ENCODE measurements at regions not wholly inside any gene's neighbourhood (a gene's known extent, or its start where the extent isn't known, plus 50 kb on each side); places are given as distances from the start of the nearest gene placed in this dataset.

DNA sequence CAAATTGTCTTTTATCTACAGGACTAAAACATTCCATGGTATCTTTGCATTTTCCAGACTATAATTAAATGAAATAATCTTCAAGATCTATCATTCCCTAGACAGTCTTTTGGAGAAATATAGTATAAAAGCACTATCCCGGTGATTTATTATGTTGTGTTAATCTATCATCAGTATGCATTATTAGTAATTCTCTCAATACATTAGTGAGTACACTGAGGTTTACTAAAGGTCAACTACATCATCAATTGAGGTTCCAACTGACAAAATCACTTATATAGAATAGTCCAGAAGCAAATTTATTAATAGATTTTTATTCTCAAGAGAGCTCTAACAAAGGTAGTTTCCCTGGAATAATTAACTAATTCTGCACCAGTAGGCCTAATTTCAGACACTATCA lies 169.6 kb downstream of the KCNA4 start:
- BruUV-seq (replicated peaks) = no TSS peak
- H3K27me3 Mint-ChIP-seq (ENCODE audit: insufficient read depth, unreplicated experiment) = no peaks in the 10 kb centered on the region
- H3K9me3 Mint-ChIP-seq (ENCODE audit: unreplicated experiment) = no peaks in the 10 kb centered on the region
- H3K36me3 ChIP-seq (ENCODE audit: control insufficient read depth, insufficient read depth, low read length) = no peaks in the 10 kb centered on the region
- no peak overlapping the region for H3K27ac Mint-ChIP-seq (ENCODE audit: unreplicated experiment)
- H3K4me1 ChIP-seq = no peaks in the 10 kb centered on the region
- ChIA-PET CTCF (no interaction called here), POLR2A (no interaction called here)
- no peak overlapping the region for H3K4me3 ChIP-seq (ENCODE audit: low read depth, low read length)
- DNase-seq = no peak
- no peaks in the 10 kb centered on the region for H3K36me3 Mint-ChIP-seq (ENCODE audit: insufficient read depth, unreplicated experiment)
- H3K9me3 ChIP-seq = 0 out of 2 replicates have a peak, but pooled peaks cover 4% of the 10 kb centered on the region
- H3K27me3 ChIP-seq (replicated peaks; ENCODE audit: control insufficient read depth, insufficient read depth, low read length) = no peaks in the 10 kb centered on the region
- intact Hi-C loops (cut with micrococcal nuclease; ENCODE audit: unreplicated experiment) = no loop called here
- TF ChIP-seq, protein P1, sequence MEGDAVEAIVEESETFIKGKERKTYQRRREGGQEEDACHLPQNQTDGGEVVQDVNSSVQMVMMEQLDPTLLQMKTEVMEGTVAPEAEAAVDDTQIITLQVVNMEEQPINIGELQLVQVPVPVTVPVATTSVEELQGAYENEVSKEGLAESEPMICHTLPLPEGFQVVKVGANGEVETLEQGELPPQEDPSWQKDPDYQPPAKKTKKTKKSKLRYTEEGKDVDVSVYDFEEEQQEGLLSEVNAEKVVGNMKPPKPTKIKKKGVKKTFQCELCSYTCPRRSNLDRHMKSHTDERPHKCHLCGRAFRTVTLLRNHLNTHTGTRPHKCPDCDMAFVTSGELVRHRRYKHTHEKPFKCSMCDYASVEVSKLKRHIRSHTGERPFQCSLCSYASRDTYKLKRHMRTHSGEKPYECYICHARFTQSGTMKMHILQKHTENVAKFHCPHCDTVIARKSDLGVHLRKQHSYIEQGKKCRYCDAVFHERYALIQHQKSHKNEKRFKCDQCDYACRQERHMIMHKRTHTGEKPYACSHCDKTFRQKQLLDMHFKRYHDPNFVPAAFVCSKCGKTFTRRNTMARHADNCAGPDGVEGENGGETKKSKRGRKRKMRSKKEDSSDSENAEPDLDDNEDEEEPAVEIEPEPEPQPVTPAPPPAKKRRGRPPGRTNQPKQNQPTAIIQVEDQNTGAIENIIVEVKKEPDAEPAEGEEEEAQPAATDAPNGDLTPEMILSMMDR (IDR thresholded peaks at IDR 0.05; ENCODE audit: insufficient read depth in 1 of 2, low read depth in 1 of 2, low read length in 1 of 2, severe bottlenecking in 1 of 2, unreplicated experiment in 1 of 2) = no peak
- no peak overlapping the region for H3K4me3 Mint-ChIP-seq (ENCODE audit: unreplicated experiment)
- no peaks in the 10 kb centered on the region for H3K4me1 Mint-ChIP-seq (ENCODE audit: low read depth, unreplicated experiment)

DNA sequence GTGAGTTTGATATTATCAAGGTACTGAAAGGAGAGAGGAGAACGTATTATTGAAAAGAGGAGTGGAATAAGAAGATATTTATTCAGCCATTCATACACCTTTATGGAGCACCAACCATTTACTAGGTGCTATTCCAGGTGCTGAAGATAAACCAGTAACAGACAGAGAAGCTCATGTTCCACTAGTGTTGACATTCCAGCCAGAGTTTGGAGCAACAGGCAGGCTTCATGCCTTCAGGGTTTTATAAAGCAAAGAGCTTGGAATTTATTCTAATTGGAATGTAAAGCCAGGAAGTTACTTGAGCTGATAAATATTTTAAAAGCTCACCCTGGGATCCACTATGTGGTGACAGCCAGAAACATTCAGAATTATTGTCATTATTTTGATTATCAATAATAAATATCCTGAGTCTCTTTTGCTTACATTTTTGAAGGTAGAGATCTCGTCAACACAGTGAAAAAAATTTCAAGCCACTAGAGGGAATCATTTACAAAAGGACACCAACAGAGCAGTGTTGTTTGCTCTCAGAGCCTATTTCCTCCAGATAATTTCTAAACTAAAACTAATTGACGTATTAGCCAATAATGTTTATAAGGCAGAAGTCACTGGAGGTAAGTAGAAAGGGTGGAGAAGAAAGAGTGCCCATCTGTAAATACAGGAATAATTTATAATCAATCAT lies 172.0 kb downstream of the KCNA4 start:
- no peaks in the 10 kb centered on the region for H3K4me1 Mint-ChIP-seq (ENCODE audit: low read depth, unreplicated experiment)
- ChIA-PET POLR2A (no interaction called here), CTCF (no interaction called here)
- Histone ChIP-seq H3K4me1 (no peaks in the 10 kb centered on the region), H3K4me3 (ENCODE audit: low read depth, low read length) (no peak overlapping the region), H3K36me3 (ENCODE audit: control insufficient read depth, insufficient read depth, low read length) (no peaks in the 10 kb centered on the region), H3K27me3 (replicated peaks; ENCODE audit: control insufficient read depth, insufficient read depth, low read length) (no peaks in the 10 kb centered on the region), H3K9me3 (0 out of 2 replicates have a peak, but pooled peaks cover 4% of the 10 kb centered on the region)
- TF ChIP-seq, protein P1 (IDR thresholded peaks at IDR 0.05; ENCODE audit: insufficient read depth in 1 of 2, low read depth in 1 of 2, low read length in 1 of 2, severe bottlenecking in 1 of 2, unreplicated experiment in 1 of 2) = no peak
- no peaks in the 10 kb centered on the region for H3K27me3 Mint-ChIP-seq (ENCODE audit: insufficient read depth, unreplicated experiment)
- no peak overlapping the region for H3K4me3 Mint-ChIP-seq (ENCODE audit: unreplicated experiment)
- no peak for DNase-seq
- intact Hi-C loops (cut with micrococcal nuclease; ENCODE audit: unreplicated experiment) = no loop called here
- no TSS peak for BruUV-seq (replicated peaks)
- no peaks in the 10 kb centered on the region for H3K9me3 Mint-ChIP-seq (ENCODE audit: unreplicated experiment)
- no peaks in the 10 kb centered on the region for H3K36me3 Mint-ChIP-seq (ENCODE audit: insufficient read depth, unreplicated experiment)
- H3K27ac Mint-ChIP-seq (ENCODE audit: unreplicated experiment) = no peak overlapping the region

DNA sequence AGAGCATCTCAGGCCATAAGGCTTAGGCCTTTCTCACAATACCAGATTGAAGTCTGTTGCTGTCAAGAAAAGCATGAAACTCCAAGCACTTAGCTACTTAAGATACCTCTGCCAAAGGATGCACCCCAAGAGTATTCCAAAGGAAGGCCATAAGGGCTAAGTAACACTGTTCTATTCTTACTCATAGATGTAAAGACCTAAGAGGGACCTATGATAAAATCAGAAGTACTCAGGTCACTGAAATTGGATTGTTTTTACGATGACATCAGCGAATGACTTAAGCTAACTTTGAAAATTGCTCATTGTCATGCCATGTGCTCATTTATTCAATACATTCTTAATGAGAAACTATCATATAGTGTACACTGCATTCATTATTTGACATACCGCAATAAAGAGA lies 172.8 kb downstream of the KCNA4 start:
- no peaks in the 10 kb centered on the region for H3K27me3 ChIP-seq (replicated peaks; ENCODE audit: control insufficient read depth, insufficient read depth, low read length)
- H3K27me3 Mint-ChIP-seq (ENCODE audit: insufficient read depth, unreplicated experiment) = no peaks in the 10 kb centered on the region
- intact Hi-C loops (cut with micrococcal nuclease; ENCODE audit: unreplicated experiment) = no loop called here
- H3K9me3 ChIP-seq = 0 out of 2 replicates have a peak, but pooled peaks cover 4% of the 10 kb centered on the region
- ChIA-PET POLR2A (no interaction called here), CTCF (no interaction called here)
- no peaks in the 10 kb centered on the region for H3K36me3 ChIP-seq (ENCODE audit: control insufficient read depth, insufficient read depth, low read length)
- no peaks in the 10 kb centered on the region for H3K4me1 Mint-ChIP-seq (ENCODE audit: low read depth, unreplicated experiment)
- no peaks in the 10 kb centered on the region for H3K36me3 Mint-ChIP-seq (ENCODE audit: insufficient read depth, unreplicated experiment)
- H3K27ac Mint-ChIP-seq (ENCODE audit: unreplicated experiment) = no peak overlapping the region
- BruUV-seq (replicated peaks) = no TSS peak
- no peak for DNase-seq
- no peaks in the 10 kb centered on the region for H3K4me1 ChIP-seq
- H3K4me3 ChIP-seq (ENCODE audit: low read depth, low read length) = no peak overlapping the region
- no peak overlapping the region for H3K4me3 Mint-ChIP-seq (ENCODE audit: unreplicated experiment)
- TF ChIP-seq, protein P1 (IDR thresholded peaks at IDR 0.05; ENCODE audit: insufficient read depth in 1 of 2, low read depth in 1 of 2, low read length in 1 of 2, severe bottlenecking in 1 of 2, unreplicated experiment in 1 of 2) = no peak
- no peaks in the 10 kb centered on the region for H3K9me3 Mint-ChIP-seq (ENCODE audit: unreplicated experiment)

Data from Caco-2 (cell line).